KMS-11 (cell line): ENCODE measurements at regions not wholly inside any gene's neighbourhood (a gene's known extent, or its start where the extent isn't known, plus 50 kb on each side); places are given as distances from the start of the nearest gene placed in this dataset.
"Not testable (repeated sequence)": the region's sequence is repeated elsewhere in the genome, so short reads cannot be mapped to it uniquely, and the experiment has no call there.

Experiments
- H2AFZ ChIP-seq: fragments of 200-600 bp; sonication (generic); 2 replicates; pipeline ENCODE4 v1.6.1; 2016; ENCODE audit warnings: antibody characterized with exemption, mixed run types, low read depth
- H3K27ac ChIP-seq: fragments of 200-600 bp; sonication (generic); 2 replicates; pipeline ENCODE4 v1.6.1; 2016; ENCODE audit warnings: mild to moderate bottlenecking, mixed run types
- H3K27me3 ChIP-seq: fragments of 200-600 bp; sonication (generic); 2 replicates; pipeline ENCODE4 v1.6.1; 2017; ENCODE audit warnings: mild to moderate bottlenecking, low read depth, mixed run types, moderate library complexity; ENCODE audit not compliant: insufficient read depth
- H3K36me3 ChIP-seq: fragments of 200-600 bp; sonication (generic); 2 replicates; pipeline ENCODE4 v1.6.1; 2017; ENCODE audit warnings: mild to moderate bottlenecking, mixed run types; ENCODE audit not compliant: insufficient read depth
- H3K4me1 ChIP-seq: fragments of 200-600 bp; sonication (generic); 2 replicates; pipeline ENCODE4 v1.6.1; 2016; ENCODE audit warnings: mild to moderate bottlenecking, low read depth, mixed run types; ENCODE audit not compliant: poor library complexity, severe bottlenecking
- H3K4me2 ChIP-seq: fragments of 200-600 bp; sonication (generic); 2 replicates; pipeline ENCODE4 v1.7.0; 2016; ENCODE audit warnings: mild to moderate bottlenecking, mixed run types
- H3K4me3 ChIP-seq: fragments of 200-600 bp; sonication (generic); IDR thresholded peaks from 2 replicates; pipeline ENCODE4 v1.6.1; 2017; ENCODE audit warnings: low read depth, low read length, mixed read lengths; ENCODE audit not compliant: insufficient read depth
- H3K79me2 ChIP-seq: fragments of 200-600 bp; sonication (generic); 2 replicates; pipeline ENCODE4 v1.6.1; 2016; ENCODE audit warnings: low read depth, mixed run types; ENCODE audit not compliant: insufficient read depth
- H3K9ac ChIP-seq: fragments of 200-600 bp; sonication (generic); 2 replicates; pipeline ENCODE4 v1.6.1; 2016; ENCODE audit warnings: mild to moderate bottlenecking, mixed run types
- H4K20me1 ChIP-seq: fragments of 200-600 bp; sonication (generic); 2 replicates; pipeline ENCODE4 v1.6.1; 2016; ENCODE audit warnings: mild to moderate bottlenecking, mixed run types; ENCODE audit not compliant: insufficient read depth
- CTCF ChIP-seq: fragments of 200-600 bp; sonication (generic); conservative IDR thresholded peaks from 2 replicates; pipeline ENCODE4 v1.6.1; 2017; ENCODE audit warnings: low read depth, mild to moderate bottlenecking, antibody characterized with exemption, low read length, moderate library complexity, mixed read lengths

- Histone ChIP-seq H4K20me1 (no peaks in the 10 kb centered on the region), H3K4me1 (no peaks in the 10 kb centered on the region), H3K9ac (no peak overlapping the region), H2AFZ (no peak overlapping the region), H3K36me3 (no peaks in the 10 kb centered on the region), H3K4me2 (no peak overlapping the region), H3K79me2 (no peaks in the 10 kb centered on the region), H3K27me3 (no peaks in the 10 kb centered on the region), H3K4me3 (no peak overlapping the region), H3K27ac (no peak overlapping the region)
- TF ChIP-seq CTCF: no peak
Measured at GRCh38 chr2:146541896-146542295, 1302.9 kb upstream of the ACVR2A start.

GRCh38 chr2:146540271-146540932 lies 1304.4 kb upstream of the ACVR2A start:
- H3K79me2 ChIP-seq: no peaks in the 10 kb centered on the region
- H3K4me1 ChIP-seq: no peaks in the 10 kb centered on the region
- no peak overlapping the region for H3K4me2 ChIP-seq
- no peak overlapping the region for H3K4me3 ChIP-seq
- no peak overlapping the region for H3K9ac ChIP-seq
- H3K27me3 ChIP-seq: no peaks in the 10 kb centered on the region
- H2AFZ ChIP-seq: no peak overlapping the region
- H3K36me3 ChIP-seq: no peaks in the 10 kb centered on the region
- H4K20me1 ChIP-seq: no peaks in the 10 kb centered on the region
- TF ChIP-seq CTCF: no peak
- no peak overlapping the region for H3K27ac ChIP-seq

GRCh38 chr2:146539739-146540138 lies 1305.1 kb upstream of the ACVR2A start:
- not testable (repeated sequence) for H3K9ac ChIP-seq, H3K36me3 ChIP-seq, H3K4me2 ChIP-seq

GRCh38 chr2:146537477-146537876 lies 1307.4 kb upstream of the ACVR2A start:
- TF ChIP-seq CTCF: no peak
- H3K36me3 ChIP-seq: no peaks in the 10 kb centered on the region
- H4K20me1 ChIP-seq: no peaks in the 10 kb centered on the region
- no peaks in the 10 kb centered on the region for H3K4me1 ChIP-seq
- no peaks in the 10 kb centered on the region for H3K79me2 ChIP-seq
- no peak overlapping the region for H3K4me2 ChIP-seq
- no peak overlapping the region for H3K27ac ChIP-seq
- H3K4me3 ChIP-seq: no peak overlapping the region
- no peak overlapping the region for H2AFZ ChIP-seq
- H3K9ac ChIP-seq: no peak overlapping the region
- no peaks in the 10 kb centered on the region for H3K27me3 ChIP-seq

More at GRCh38 chr2:146539739-146540138, 1305.1 kb upstream of the ACVR2A start:
- not testable (repeated sequence) for H3K4me1 ChIP-seq, H4K20me1 ChIP-seq, H3K27me3 ChIP-seq, H3K27ac ChIP-seq, H3K79me2 ChIP-seq, H2AFZ ChIP-seq, H3K4me3 ChIP-seq

GRCh38 chr2:146532509-146533147 lies 1312.2 kb upstream of the ACVR2A start:
- Histone ChIP-seq H3K4me3 (no peak overlapping the region), H3K36me3 (no peaks in the 10 kb centered on the region), H3K4me2 (no peak overlapping the region), H4K20me1 (no peaks in the 10 kb centered on the region), H3K4me1 (no peaks in the 10 kb centered on the region), H2AFZ (no peak overlapping the region), H3K79me2 (no peaks in the 10 kb centered on the region), H3K27me3 (no peaks in the 10 kb centered on the region), H3K27ac (no peak overlapping the region), H3K9ac (no peak overlapping the region)
- no peak for TF ChIP-seq CTCF
